ENCODE measurements at regions not wholly inside any gene's neighbourhood (a gene's known extent, or its start where the extent isn't known, plus 50 kb on each side); places are given as distances from the start of the nearest gene placed in this dataset.

GRCh38 chr14:85438001-85438400, 91.9 kb upstream of the FLRT2 start:
- TF ChIP-seq EZH2phosphoT487 (IDR thresholded peaks at IDR 0.05; ENCODE audit: insufficient read depth, low read depth) (no peak), EZH2 (IDR thresholded peaks at IDR 0.05; ENCODE audit: insufficient read depth, poor library complexity, severe bottlenecking) (no peak)
